Ascending aorta (tissue), 2 donors: ENCODE measurements at regions not wholly inside any gene's neighbourhood (a gene's known extent, or its start where the extent isn't known, plus 50 kb on each side); places are given as distances from the start of the nearest gene placed in this dataset.

Experiments
- DNase-seq, 2 donors: peaks; one replicate each; pipeline ENCODE4 v3.0.0-alpha.2; 2019; ENCODE audit warnings: low spot score in 2 of 2
- H3K27ac ChIP-seq, 2 donors: fragments of 200-600 bp; sonication (generic); one replicate each; pipeline ENCODE4 v1.5.1; 2016 to 2017; ENCODE audit warnings: mild to moderate bottlenecking in 1 of 2
- H3K27me3 ChIP-seq: fragments of 200-600 bp; sonication (generic); one replicate; pipeline ENCODE4 v1.5.1; 2017
- H3K36me3 ChIP-seq, 2 donors: fragments of 200-600 bp; sonication (generic); one replicate each; pipeline ENCODE4 v1.5.1; 2016
- H3K4me1 ChIP-seq, 2 donors: fragments of 200-600 bp; sonication (generic); one replicate each; pipeline ENCODE4 v1.5.1; 2016 to 2017; ENCODE audit warnings: mild to moderate bottlenecking in 1 of 2
- H3K4me3 ChIP-seq, 2 donors: fragments of 200-600 bp; sonication (generic); one replicate each; pipeline ENCODE4 v1.5.1; 2016 to 2017; ENCODE audit warnings: mild to moderate bottlenecking in 1 of 2
- H3K9me3 ChIP-seq, 2 donors: fragments of 200-600 bp; sonication (generic); one replicate each; pipeline ENCODE4 v1.5.1; 2016
- CTCF ChIP-seq, 3 experiments: fragments of 200-600 bp in 2 of 3; fragments of 450-650 bp in 1 of 3; sonication (generic) in 2 of 3; IDR thresholded peaks; one replicate each; pipeline ENCODE4 v1.5.1; 2016 to 2019; ENCODE audit warnings: antibody characterized with exemption in 3 of 3, mild to moderate bottlenecking in 1 of 3, moderate library complexity in 1 of 3
- intact Hi-C: fragments of 100-400 bp; cut with DNase I; formaldehyde crosslinking; loops from one replicate; pipeline ENCODE4 v1.15.1; 2023

DNA sequence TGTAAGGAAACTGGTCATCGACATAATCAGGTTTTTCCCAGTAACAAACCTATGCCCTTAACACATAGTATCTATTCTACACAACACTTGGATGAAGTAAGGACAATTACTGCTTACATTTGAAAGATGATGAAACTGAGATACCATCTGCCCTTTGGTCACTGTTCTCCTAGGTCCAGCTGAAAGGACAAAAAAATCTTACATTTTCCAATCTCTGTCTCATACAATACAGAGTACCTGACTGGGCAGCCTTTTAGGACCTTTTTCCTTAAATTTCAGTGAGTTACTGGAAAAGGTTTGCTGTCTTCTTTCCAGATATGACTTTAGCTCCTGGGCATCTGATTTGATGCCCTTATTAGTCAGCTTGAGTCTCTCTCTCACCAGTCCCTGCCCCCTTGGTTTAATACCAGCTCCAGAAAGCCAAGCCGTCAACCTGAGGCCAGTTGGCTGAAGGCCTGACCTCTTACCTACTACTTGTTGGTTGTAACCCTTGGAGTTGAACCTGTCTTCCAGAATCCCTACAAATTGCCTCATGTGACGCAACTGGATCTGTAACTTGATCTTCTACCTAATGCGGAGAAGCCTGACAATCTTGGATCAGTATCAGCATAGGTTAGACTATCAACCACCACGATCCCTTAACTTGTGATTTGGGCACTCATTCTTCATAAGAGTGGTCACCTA, 355.3 kb upstream of the ZNF385D start:
- Histone ChIP-seq H3K27ac (no peak overlapping the region), H3K36me3 (no peaks in the 10 kb centered on the region), H3K4me3 (no peak overlapping the region), H3K9me3 (no peaks in the 10 kb centered on the region), H3K27me3 (no peaks in the 10 kb centered on the region), H3K4me1 (no peaks in the 10 kb centered on the region)
- no peak for TF ChIP-seq CTCF (IDR thresholded peaks at IDR 0.05)
- no peak for DNase-seq
- intact Hi-C loops: no loop called here

- TF ChIP-seq CTCF (IDR thresholded peaks at IDR 0.05): no peak
- H3K36me3 ChIP-seq: no peaks in the 10 kb centered on the region
- no peaks in the 10 kb centered on the region for H3K4me1 ChIP-seq
- no peak overlapping the region for H3K27ac ChIP-seq
- intact Hi-C loops: loop anchor here (10.0 kb wide), 1 partner anchor 1886 kb away; no protein-coding TSS in a partner anchor
- DNase-seq: no peak
- no peak overlapping the region for H3K4me3 ChIP-seq
- H3K9me3 ChIP-seq: no peaks in the 10 kb centered on the region
- H3K27me3 ChIP-seq: no peaks in the 10 kb centered on the region
Observed at GRCh38 chr3:22111226-22111625, 360.2 kb upstream of the ZNF385D start.

- Histone ChIP-seq H3K27ac (no peak overlapping the region), H3K4me1 (no peaks in the 10 kb centered on the region), H3K4me3 (no peak overlapping the region), H3K27me3 (no peaks in the 10 kb centered on the region), H3K9me3 (no peaks in the 10 kb centered on the region), H3K36me3 (no peaks in the 10 kb centered on the region)
- intact Hi-C loops: loop anchor here (10.0 kb wide), 1 partner anchor 1889 kb away; no protein-coding TSS in a partner anchor
- TF ChIP-seq CTCF (IDR thresholded peaks at IDR 0.05): no peak
- no peak for DNase-seq
Observed at GRCh38 chr3:22113453-22113852, 362.4 kb upstream of the ZNF385D start.

- no peaks in the 10 kb centered on the region for H3K36me3 ChIP-seq
- intact Hi-C loops: loop anchor here (5.0 to 10.0 kb wide), 3 partner anchors 363 to 1891 kb away; partner anchors contain the start of gene ZNF385D
- no peak overlapping the region for H3K4me3 ChIP-seq
- no peak for TF ChIP-seq CTCF (IDR thresholded peaks at IDR 0.05)
- no peaks in the 10 kb centered on the region for H3K4me1 ChIP-seq
- DNase-seq: no peak
- H3K27me3 ChIP-seq: no peaks in the 10 kb centered on the region
- no peak overlapping the region for H3K27ac ChIP-seq
- H3K9me3 ChIP-seq: no peaks in the 10 kb centered on the region
Observed at GRCh38 chr3:22115581-22115980, 364.6 kb upstream of the ZNF385D start.

GRCh38 chr3:22117091-22117490, 366.1 kb upstream of the ZNF385D start:
- DNase-seq: no peak
- no peaks in the 10 kb centered on the region for H3K27me3 ChIP-seq
- intact Hi-C loops: loop anchor here (2.0 to 10.0 kb wide), 4 partner anchors 365 to 1892 kb away; partner anchors contain the start of gene ZNF385D
- no peaks in the 10 kb centered on the region for H3K4me1 ChIP-seq
- no peaks in the 10 kb centered on the region for H3K36me3 ChIP-seq
- H3K27ac ChIP-seq: no peak overlapping the region
- H3K9me3 ChIP-seq: no peaks in the 10 kb centered on the region
- H3K4me3 ChIP-seq: no peak overlapping the region
- TF ChIP-seq CTCF (IDR thresholded peaks at IDR 0.05): no peak
